Ovary (tissue), 7 donors: ENCODE measurements at regions not wholly inside any gene's neighbourhood (a gene's known extent, or its start where the extent isn't known, plus 50 kb on each side); places are given as distances from the start of the nearest gene placed in this dataset.
A peak's percentile ranks its signal among the peaks of the same experiment; 100 is the strongest.

Experiments
- DNase-seq, 5 donors: peaks; one replicate each; pipeline ENCODE4 v3.0.0-alpha.2; 2019 to 2020
- H3K27ac ChIP-seq, 2 donors: fragments of 200-600 bp; one replicate each; pipeline versions ENCODE4 v1.5.1 to v1.8.0; 2019 to 2022
- H3K27me3 ChIP-seq: fragments of 200-600 bp; one replicate; pipeline ENCODE4 v1.8.0; 2022
- H3K36me3 ChIP-seq: fragments of 200-600 bp; sonication (generic); one replicate; pipeline ENCODE4 v1.5.1; 2019
- H3K4me1 ChIP-seq: one replicate; pipeline ENCODE4 v1.8.1; 2013; ENCODE audit warnings: mild to moderate bottlenecking, moderate library complexity; ENCODE audit not compliant: insufficient read depth
- H3K4me3 ChIP-seq: fragments of 200-600 bp; sonication (generic); one replicate; pipeline ENCODE4 v1.5.1; 2017
- H3K9me3 ChIP-seq, 2 donors: fragments of 200-600 bp in 1 of 2; sonication (generic) in 1 of 2; one replicate each; pipeline versions ENCODE4 v1.5.1 to v1.8.1; 2013 to 2019; ENCODE audit warnings: mild to moderate bottlenecking in 1 of 2, moderate library complexity in 1 of 2
- CTCF ChIP-seq, 3 donors: fragments of 450-650 bp in 2 of 3; fragments of 200-600 bp in 1 of 3; IDR thresholded peaks; one replicate each; pipeline versions ENCODE4 v1.5.1 to v1.8.0; 2016 to 2022; ENCODE audit warnings: antibody characterized with exemption in 3 of 3, mild to moderate bottlenecking in 1 of 3
- EP300 ChIP-seq: sonication (generic); formaldehyde crosslinking; IDR thresholded peaks from one replicate; pipeline ENCODE4 v1.6.1; 2017; ENCODE audit warnings: antibody characterized with exemption
- POLR2A ChIP-seq: fragments of 450-650 bp; IDR thresholded peaks from one replicate; pipeline ENCODE4 v1.6.1; 2017; ENCODE audit warnings: antibody characterized with exemption, mild to moderate bottlenecking, moderate library complexity
- WGBS, 3 donors: extraction: QIAGEN DNeasy Blood & Tissue Kit in 1 of 3; methylation state at CpG; one replicate each; pipeline versions ENCODE4 v1.1.5 to v1.1.7; 2013 to 2017; 5-methylcytosine and 5-hydroxymethylcytosine counted together
- intact Hi-C, 4 donors: fragments of 100-400 bp; cut with DNase I; formaldehyde crosslinking; loops; one replicate each; pipeline versions ENCODE4 v1.11.0 to v1.15.1; 2022 to 2023
- donor health status: DM: no; HTN: no; CAD: no; lungs with moderate emphysema.
- donor health status: DM: no; HTN: no; CAD: no.
- donor health status: Bipolar disorder and iron deficiency.
- donor health status: DM: no; HTN: no; CAD: no.
- donor health status: DM: yes; HTN: yes; CAD: no.

- Histone ChIP-seq H3K27me3 (no peaks in the 10 kb centered on the region), H3K36me3 (no peaks in the 10 kb centered on the region), H3K4me1 (no peaks in the 10 kb centered on the region), H3K9me3 (no peaks in the 10 kb centered on the region), H3K27ac (no peak overlapping the region), H3K4me3 (no peak overlapping the region)
- TF ChIP-seq CTCF (IDR thresholded peaks at IDR 0.05): no peak
- no peak for TF ChIP-seq EP300
- TF ChIP-seq POLR2A: no peak
- no peak for DNase-seq
- WGBS, 3 donors: 47 to 80% (median 55%) methylated on average over 5 of the region's 5 CpGs
- intact Hi-C loops: no loop called here
Measured at GRCh38 chr1:50350421-50350820, 72.8 kb downstream of the DMRTA2 start.

- Histone ChIP-seq H3K4me1 (no peaks in the 10 kb centered on the region), H3K9me3 (no peaks in the 10 kb centered on the region), H3K27ac (no peak overlapping the region), H3K27me3 (no peaks in the 10 kb centered on the region), H3K4me3 (no peak overlapping the region), H3K36me3 (no peaks in the 10 kb centered on the region)
- no peak for DNase-seq
- 28 to 51% (median 42%) methylated on average over 3 of the region's 3 CpGs for WGBS, 3 donors
- TF ChIP-seq CTCF (IDR thresholded peaks at IDR 0.05) (no peak), EP300 (no peak), POLR2A (no peak)
- intact Hi-C loops: no loop called here
Measured at GRCh38 chr1:50349242-50349565, 74.0 kb downstream of the DMRTA2 start.

GRCh38 chr1:50348449-50349241 lies 74.6 kb downstream of the DMRTA2 start:
- Histone ChIP-seq H3K4me3 (no peak overlapping the region), H3K4me1 (no peaks in the 10 kb centered on the region), H3K27ac (no peak overlapping the region), H3K36me3 (no peaks in the 10 kb centered on the region), H3K27me3 (no peaks in the 10 kb centered on the region), H3K9me3 (no peaks in the 10 kb centered on the region)
- WGBS, 3 donors: 11 to 17% (median 16%) methylated on average over 5 of the region's 5 CpGs
- peak; percentile 23 to 47 (median 40) for DNase-seq
- no peak for TF ChIP-seq EP300
- TF ChIP-seq CTCF (IDR thresholded peaks at IDR 0.05): peak in 2 of 3 donors; percentile 39 to 47
- TF ChIP-seq POLR2A: no peak
- intact Hi-C loops: no loop called here

- no peaks in the 10 kb centered on the region for H3K27me3 ChIP-seq
Measured at GRCh38 chr1:50347933-50348332, 75.3 kb downstream of the DMRTA2 start.

More at GRCh38 chr1:50347933-50348332, 75.3 kb downstream of the DMRTA2 start:
- Histone ChIP-seq H3K4me3 (no peak overlapping the region), H3K4me1 (no peaks in the 10 kb centered on the region), H3K27ac (no peak overlapping the region), H3K36me3 (no peaks in the 10 kb centered on the region), H3K9me3 (no peaks in the 10 kb centered on the region)
- DNase-seq: no peak
- WGBS, 3 donors: 55 to 63% (median 61%) methylated on average over 6 of the region's 6 CpGs
- TF ChIP-seq CTCF (IDR thresholded peaks at IDR 0.05): no peak
- no peak for TF ChIP-seq POLR2A
- no peak for TF ChIP-seq EP300
- intact Hi-C loops: no loop called here
